GM12878 (cell line): ENCODE measurements at regions not wholly inside any gene's neighbourhood (a gene's known extent, or its start where the extent isn't known, plus 50 kb on each side); places are given as distances from the start of the nearest gene placed in this dataset.

Source experiments
- ATAC-seq: fragments of 200-7000 bp; cut with Tn5 transposase; 3 replicates; pipeline ENCODE4 v1.9.1; 2020; ENCODE audit warnings: mild to moderate bottlenecking, moderate library complexity
- BruUV-seq: library from RNA; stranded (reverse); fragments of 400-500 nt; replicated peaks from 2 replicates; lab custom pipeline; 2021; lab: Mats Ljungman, UMichigan
- CTCF ChIA-PET: fragments of 300-600 bp; sonication (Branson Sonifier 250); formaldehyde crosslinking; extraction: SDS; loops from one replicate; lab custom pipeline; 2021; ENCODE audit warnings: inconsistent platforms; lab: Yijun Ruan, JAX
- POLR2A ChIA-PET: fragments of 350-600 bp; formaldehyde crosslinking; extraction: SDS; loops from one replicate; lab custom pipeline; 2021; ENCODE audit warnings: inconsistent platforms; lab: Charles Lee
- RAD21 ChIA-PET: fragments of 300-600 bp; sonication (Branson Sonifier 250); formaldehyde crosslinking; loops from one replicate; lab custom pipeline; 2023; ENCODE audit warnings: antibody characterized with exemption; ENCODE audit not compliant: unreplicated experiment; lab: Charles Lee
- SMC1A ChIA-PET: fragments of 300-600 bp; sonication (Branson Sonifier 250); formaldehyde crosslinking; loops from one replicate; lab custom pipeline; 2023; ENCODE audit not compliant: unreplicated experiment, uncharacterized antibody; lab: Charles Lee
- DNase-seq: peaks from one replicate; pipeline ENCODE4 v3.0.0-alpha.2; 2011; ENCODE audit warnings: low read depth, low spot score
- FAIRE-seq: peaks from 3 replicates; lab custom pipeline; 2011; peaks lifted over from hg19 to GRCh38; lab: Jason Lieb, UNC
- H2AFZ ChIP-seq: 2 replicates; pipeline ENCODE4 v1.6.0; 2011; ENCODE audit warnings: low read depth, low read length, control low read depth; ENCODE audit not compliant: control insufficient read depth
- H3K27ac ChIP-seq: 2 replicates; pipeline ENCODE4 v1.5.1; 2011; ENCODE audit warnings: control low read depth; ENCODE audit not compliant: control insufficient read depth, insufficient read depth
- H3K27me3 ChIP-seq, 2 experiments: replicated peaks in 1 of 2; 2 replicates each; pipeline versions ENCODE4 v1.6.0 to v1.6.1; 2011; ENCODE audit warnings: low read length in 1 of 2; ENCODE audit not compliant: control insufficient read depth in 2 of 2, insufficient read depth in 2 of 2
- H3K36me3 ChIP-seq, 2 experiments: 2 replicates each; pipeline ENCODE4 v1.5.1; 2011; ENCODE audit warnings: low read length in 1 of 2; ENCODE audit not compliant: control insufficient read depth in 2 of 2, insufficient read depth in 2 of 2
- H3K4me1 ChIP-seq: 2 replicates; pipeline ENCODE4 v1.6.1; 2011; ENCODE audit warnings: mild to moderate bottlenecking, low read length, moderate library complexity, mixed read lengths; ENCODE audit not compliant: control insufficient read depth, insufficient read depth
- H3K4me2 ChIP-seq: 2 replicates; pipeline ENCODE4 v1.6.0; 2011; ENCODE audit warnings: control low read depth; ENCODE audit not compliant: control insufficient read depth, insufficient read depth
- H3K4me3 ChIP-seq: fragments of 200-600 bp; sonication (generic); 2 replicates; pipeline ENCODE4 v1.5.1; 2016
- H3K79me2 ChIP-seq: 2 replicates; pipeline ENCODE4 v1.6.0; 2011; ENCODE audit warnings: low read length; ENCODE audit not compliant: control insufficient read depth, insufficient read depth
- H3K9ac ChIP-seq: 2 replicates; pipeline ENCODE4 v1.8.0; 2011; ENCODE audit warnings: low read length, control low read depth, mixed read lengths; ENCODE audit not compliant: control insufficient read depth, insufficient read depth
- H3K9me3 ChIP-seq: replicated peaks from 3 replicates; pipeline ENCODE4 v1.5.1; 2011; ENCODE audit warnings: mild to moderate bottlenecking, low read length; ENCODE audit not compliant: control insufficient read depth, insufficient read depth
- H4K20me1 ChIP-seq: 2 replicates; pipeline ENCODE4 v1.6.0; 2011; ENCODE audit not compliant: control insufficient read depth, insufficient read depth
- CHD1 ChIP-seq: IDR thresholded peaks from 2 replicates; pipeline ENCODE4 v1.6.1; 2012; ENCODE audit warnings: low read depth, low read length, improper control_type of control experiment
- DPF2 ChIP-seq: fragments of 450-650 bp; IDR thresholded peaks from 2 replicates; pipeline ENCODE4 v1.6.1; 2017; ENCODE audit warnings: mild to moderate bottlenecking
- EZH2 ChIP-seq: IDR thresholded peaks from 2 replicates; pipeline ENCODE4 v1.6.1; 2012; ENCODE audit warnings: low read depth, mild to moderate bottlenecking, control low read depth, inconsistent platforms, low read length, borderline replicate concordance; ENCODE audit not compliant: control insufficient read depth
- FOS ChIP-seq: IDR thresholded peaks from 3 replicates; pipeline ENCODE4 v1.6.1; 2011; ENCODE audit warnings: borderline replicate concordance; ENCODE audit not compliant: insufficient read length; ENCODE audit errors: extremely low read depth
- FOXM1 ChIP-seq: IDR thresholded peaks from 2 replicates; pipeline ENCODE4 v1.6.1; 2012; ENCODE audit warnings: low read depth, mild to moderate bottlenecking, inconsistent platforms, low read length, moderate library complexity
- HDAC6 ChIP-seq: fragments of 200-600 bp; sonication (generic); IDR thresholded peaks from one replicate; pipeline ENCODE4 v1.8.0; 2017; ENCODE audit warnings: antibody characterized with exemption; ENCODE audit not compliant: unreplicated experiment
- NFYB ChIP-seq: IDR thresholded peaks from 2 replicates; pipeline ENCODE4 v1.6.1; 2011; ENCODE audit warnings: low read depth, mild to moderate bottlenecking, low read length, improper control_type of control experiment, moderate library complexity; ENCODE audit not compliant: insufficient read depth
- PML ChIP-seq: IDR thresholded peaks from 2 replicates; pipeline ENCODE4 v1.6.1; 2012; ENCODE audit warnings: low read length, inconsistent platforms
- POLR2AphosphoS2 ChIP-seq: IDR thresholded peaks from 2 replicates; pipeline ENCODE4 v1.6.1; 2011; ENCODE audit warnings: low read depth, mild to moderate bottlenecking, low read length, improper control_type of control experiment, moderate library complexity
- RELA ChIP-seq: fragments of 450-650 bp; IDR thresholded peaks from 2 replicates; pipeline ENCODE4 v1.8.0; 2014; ENCODE audit warnings: borderline replicate concordance; ENCODE audit not compliant: partially characterized antibody
- SPI1 ChIP-seq: IDR thresholded peaks from 2 replicates; pipeline ENCODE4 v1.6.1; 2011; ENCODE audit warnings: low read depth, mild to moderate bottlenecking, low read length, moderate library complexity, borderline replicate concordance; ENCODE audit not compliant: insufficient read depth
- ZNF622 ChIP-seq: fragments of 450-650 bp; IDR thresholded peaks from 2 replicates; pipeline ENCODE4 v1.6.1; 2017; ENCODE audit warnings: mild to moderate bottlenecking, inconsistent platforms
- ZSCAN29 ChIP-seq: fragments of 450-650 bp; IDR thresholded peaks from 2 replicates; pipeline ENCODE4 v1.6.1; 2017; ENCODE audit warnings: mild to moderate bottlenecking, moderate library complexity
- WGBS: methylation state at CpG from one replicate; pipeline ENCODE4 v1.1.6; 2016; ENCODE audit warnings: low lambda C conversion rate; ENCODE audit not compliant: insufficient replicate concordance, insufficient coverage; ENCODE audit errors: missing lambda C conversion rate; 5-methylcytosine and 5-hydroxymethylcytosine counted together
- in situ Hi-C: fragments of 300-500 bp; cut with MboI; formaldehyde crosslinking; loops from 9 replicates; pipeline ENCODE4 v1.14.3; 2018; ENCODE audit warnings: mixed read lengths
- intact Hi-C: fragments of 100-400 bp; cut with micrococcal nuclease; formaldehyde crosslinking; loops from one replicate; pipeline ENCODE4 v1.14.2; 2022; ENCODE audit not compliant: unreplicated experiment
- TF ChIP-seq, protein P1 (sequence below): fragments of 450-650 bp; IDR thresholded peaks from 2 replicates; pipeline ENCODE4 v1.6.1; 2017; ENCODE audit warnings: mild to moderate bottlenecking
- TF ChIP-seq, protein P2 (sequence below): IDR thresholded peaks from 2 replicates; pipeline ENCODE4 v1.6.1; 2011; ENCODE audit warnings: low read depth, mild to moderate bottlenecking, low read length, moderate library complexity, borderline replicate concordance; ENCODE audit errors: extremely low read depth
- TF ChIP-seq, protein P3 (sequence below): IDR thresholded peaks from 2 replicates; pipeline ENCODE4 v1.6.1; 2011; ENCODE audit warnings: mild to moderate bottlenecking, low read depth, low read length, moderate library complexity; ENCODE audit not compliant: insufficient replicate concordance
- TF ChIP-seq, protein P4 (sequence below): fragments of 150-350 bp; IDR thresholded peaks from 2 replicates; pipeline ENCODE4 v1.6.1; 2016; ENCODE audit warnings: low read depth, low read length

DNA sequence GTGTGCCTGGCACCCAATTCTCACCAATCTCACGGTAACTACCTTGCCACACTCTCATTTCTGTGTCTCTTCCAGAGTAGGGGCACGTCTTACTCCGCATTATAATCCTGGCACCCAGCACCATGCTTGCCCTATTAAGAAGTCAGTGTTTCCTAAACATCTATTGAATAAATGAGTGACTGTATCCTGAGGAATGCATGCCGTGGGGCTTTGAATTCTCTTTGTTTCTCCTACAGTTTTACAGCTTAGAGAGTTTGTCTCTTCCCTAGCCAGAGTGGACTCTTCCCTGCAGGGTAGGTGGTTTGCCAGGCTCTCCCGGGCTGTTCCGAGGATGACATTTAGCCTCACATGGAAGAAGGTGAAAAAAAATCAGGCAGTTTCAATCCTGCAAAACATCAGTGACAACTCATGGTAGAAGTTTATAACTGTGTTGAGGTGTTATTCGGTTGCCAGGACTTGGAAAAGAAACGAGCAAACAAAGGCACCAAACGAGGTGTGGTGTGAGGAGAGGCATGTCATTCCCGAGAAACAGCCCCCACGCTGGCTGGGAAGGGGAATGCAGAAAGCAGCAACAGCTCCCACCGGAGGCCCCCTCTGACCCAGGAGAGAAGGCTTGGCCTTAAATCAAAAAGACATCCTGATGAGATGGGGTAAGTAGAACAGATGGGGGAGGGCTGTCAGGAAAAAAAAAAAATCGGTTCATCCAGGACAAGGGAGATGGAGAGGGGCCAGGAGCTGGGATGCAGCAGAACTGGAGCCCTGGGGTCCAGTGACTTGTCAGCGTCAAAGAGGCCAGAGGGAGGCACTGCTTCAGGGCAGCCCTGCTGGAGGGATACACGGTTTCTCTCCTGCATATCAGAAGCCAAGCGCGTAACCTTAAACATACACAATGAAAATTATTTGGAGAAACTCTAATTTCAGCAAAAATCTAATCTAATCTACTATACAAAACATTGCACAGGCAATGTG lies 168.4 kb upstream of the ARRDC4 start:
- H3K4me2 ChIP-seq = no peak overlapping the region
- no peak overlapping the region for H3K9ac ChIP-seq
- RAD21 ChIA-PET = no interaction called here
- H2AFZ ChIP-seq = no peak overlapping the region
- SMC1A ChIA-PET = no interaction called here
- 15% methylated on average over 17 of the region's 17 CpGs for WGBS
- no peaks in the 10 kb centered on the region for H3K4me1 ChIP-seq
- intact Hi-C loops (no loop called here), in situ Hi-C loops (no loop called here)
- H4K20me1 ChIP-seq = no peaks in the 10 kb centered on the region
- H3K27me3 ChIP-seq = no peaks in the 10 kb centered on the region
- no peaks in the 10 kb centered on the region for H3K79me2 ChIP-seq
- no peak for DNase-seq
- no peak overlapping the region for H3K27ac ChIP-seq
- H3K9me3 ChIP-seq = no peaks in the 10 kb centered on the region
- FAIRE-seq = no peak
- BruUV-seq = no TSS peak
- ATAC-seq = no peak
- no peak overlapping the region for H3K4me3 ChIP-seq
- CTCF ChIA-PET = no interaction called here
- POLR2A ChIA-PET = no interaction called here
- H3K36me3 ChIP-seq = no peaks in the 10 kb centered on the region
- no peak for TF ChIP-seq FOXM1
- TF ChIP-seq SPI1 = no peak
- TF ChIP-seq, protein P1, sequence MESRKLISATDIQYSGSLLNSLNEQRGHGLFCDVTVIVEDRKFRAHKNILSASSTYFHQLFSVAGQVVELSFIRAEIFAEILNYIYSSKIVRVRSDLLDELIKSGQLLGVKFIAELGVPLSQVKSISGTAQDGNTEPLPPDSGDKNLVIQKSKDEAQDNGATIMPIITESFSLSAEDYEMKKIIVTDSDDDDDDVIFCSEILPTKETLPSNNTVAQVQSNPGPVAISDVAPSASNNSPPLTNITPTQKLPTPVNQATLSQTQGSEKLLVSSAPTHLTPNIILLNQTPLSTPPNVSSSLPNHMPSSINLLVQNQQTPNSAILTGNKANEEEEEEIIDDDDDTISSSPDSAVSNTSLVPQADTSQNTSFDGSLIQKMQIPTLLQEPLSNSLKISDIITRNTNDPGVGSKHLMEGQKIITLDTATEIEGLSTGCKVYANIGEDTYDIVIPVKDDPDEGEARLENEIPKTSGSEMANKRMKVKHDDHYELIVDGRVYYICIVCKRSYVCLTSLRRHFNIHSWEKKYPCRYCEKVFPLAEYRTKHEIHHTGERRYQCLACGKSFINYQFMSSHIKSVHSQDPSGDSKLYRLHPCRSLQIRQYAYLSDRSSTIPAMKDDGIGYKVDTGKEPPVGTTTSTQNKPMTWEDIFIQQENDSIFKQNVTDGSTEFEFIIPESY = no peak
- TF ChIP-seq FOS = no peak
- TF ChIP-seq ZSCAN29 = no peak
- TF ChIP-seq, protein P2, sequence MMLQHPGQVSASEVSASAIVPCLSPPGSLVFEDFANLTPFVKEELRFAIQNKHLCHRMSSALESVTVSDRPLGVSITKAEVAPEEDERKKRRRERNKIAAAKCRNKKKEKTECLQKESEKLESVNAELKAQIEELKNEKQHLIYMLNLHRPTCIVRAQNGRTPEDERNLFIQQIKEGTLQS = no peak
- no peak for TF ChIP-seq ZNF622
- TF ChIP-seq, protein P3, sequence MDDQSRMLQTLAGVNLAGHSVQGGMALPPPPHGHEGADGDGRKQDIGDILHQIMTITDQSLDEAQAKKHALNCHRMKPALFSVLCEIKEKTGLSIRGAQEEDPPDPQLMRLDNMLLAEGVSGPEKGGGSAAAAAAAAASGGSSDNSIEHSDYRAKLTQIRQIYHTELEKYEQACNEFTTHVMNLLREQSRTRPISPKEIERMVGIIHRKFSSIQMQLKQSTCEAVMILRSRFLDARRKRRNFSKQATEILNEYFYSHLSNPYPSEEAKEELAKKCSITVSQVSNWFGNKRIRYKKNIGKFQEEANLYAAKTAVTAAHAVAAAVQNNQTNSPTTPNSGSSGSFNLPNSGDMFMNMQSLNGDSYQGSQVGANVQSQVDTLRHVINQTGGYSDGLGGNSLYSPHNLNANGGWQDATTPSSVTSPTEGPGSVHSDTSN = no peak
- TF ChIP-seq EZH2 = no peak
- TF ChIP-seq NFYB = no peak
- TF ChIP-seq CHD1 = no peak
- TF ChIP-seq HDAC6 = no peak
- no peak for TF ChIP-seq POLR2AphosphoS2
- TF ChIP-seq RELA = no peak
- TF ChIP-seq PML = no peak
- no peak for TF ChIP-seq DPF2
- TF ChIP-seq, protein P4, sequence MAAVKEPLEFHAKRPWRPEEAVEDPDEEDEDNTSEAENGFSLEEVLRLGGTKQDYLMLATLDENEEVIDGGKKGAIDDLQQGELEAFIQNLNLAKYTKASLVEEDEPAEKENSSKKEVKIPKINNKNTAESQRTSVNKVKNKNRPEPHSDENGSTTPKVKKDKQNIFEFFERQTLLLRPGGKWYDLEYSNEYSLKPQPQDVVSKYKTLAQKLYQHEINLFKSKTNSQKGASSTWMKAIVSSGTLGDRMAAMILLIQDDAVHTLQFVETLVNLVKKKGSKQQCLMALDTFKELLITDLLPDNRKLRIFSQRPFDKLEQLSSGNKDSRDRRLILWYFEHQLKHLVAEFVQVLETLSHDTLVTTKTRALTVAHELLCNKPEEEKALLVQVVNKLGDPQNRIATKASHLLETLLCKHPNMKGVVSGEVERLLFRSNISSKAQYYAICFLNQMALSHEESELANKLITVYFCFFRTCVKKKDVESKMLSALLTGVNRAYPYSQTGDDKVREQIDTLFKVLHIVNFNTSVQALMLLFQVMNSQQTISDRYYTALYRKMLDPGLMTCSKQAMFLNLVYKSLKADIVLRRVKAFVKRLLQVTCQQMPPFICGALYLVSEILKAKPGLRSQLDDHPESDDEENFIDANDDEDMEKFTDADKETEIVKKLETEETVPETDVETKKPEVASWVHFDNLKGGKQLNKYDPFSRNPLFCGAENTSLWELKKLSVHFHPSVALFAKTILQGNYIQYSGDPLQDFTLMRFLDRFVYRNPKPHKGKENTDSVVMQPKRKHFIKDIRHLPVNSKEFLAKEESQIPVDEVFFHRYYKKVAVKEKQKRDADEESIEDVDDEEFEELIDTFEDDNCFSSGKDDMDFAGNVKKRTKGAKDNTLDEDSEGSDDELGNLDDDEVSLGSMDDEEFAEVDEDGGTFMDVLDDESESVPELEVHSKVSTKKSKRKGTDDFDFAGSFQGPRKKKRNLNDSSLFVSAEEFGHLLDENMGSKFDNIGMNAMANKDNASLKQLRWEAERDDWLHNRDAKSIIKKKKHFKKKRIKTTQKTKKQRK = no peak
